ENCODE measurements at regions not wholly inside any gene's neighbourhood (a gene's known extent, or its start where the extent isn't known, plus 50 kb on each side); places are given as distances from the start of the nearest gene placed in this dataset.

DNA sequence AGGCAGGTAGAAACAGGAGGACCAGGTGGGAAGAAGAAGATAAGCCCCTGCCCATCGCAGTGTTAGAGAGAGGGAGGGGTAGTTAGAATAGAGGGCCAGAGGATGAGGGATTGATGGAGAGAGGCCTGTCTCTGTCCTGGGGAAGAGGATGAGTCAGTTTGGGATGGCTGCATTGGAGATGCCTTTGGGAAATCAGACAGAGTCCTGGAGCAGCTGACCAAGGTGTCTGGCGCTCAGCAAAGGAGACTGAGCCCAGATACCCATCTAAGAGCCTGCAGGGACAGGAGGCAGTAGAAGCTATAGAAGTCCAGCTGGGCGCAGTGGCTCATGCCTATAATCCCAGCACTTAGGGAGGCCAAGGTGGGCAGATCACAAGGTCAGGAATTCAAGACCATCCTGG lies 177.8 kb upstream of the HAAO start:
- H3K9me2 ChIP-seq (replicated peaks; ENCODE audit: insufficient read depth), result no peaks in the 10 kb centered on the region
- H3K27me3 ChIP-seq, result no peaks in the 10 kb centered on the region
- H3K4me1 ChIP-seq (ENCODE audit: insufficient read depth), result peaks cover 22% of the 10 kb centered on the region
- H3K79me2 ChIP-seq, result no peaks in the 10 kb centered on the region
- H3K9me3 ChIP-seq (ENCODE audit: low read depth), result no peaks in the 10 kb centered on the region
- WGBS (ENCODE audit: low lambda C conversion rate, missing lambda C conversion rate), result 85% methylated on average over 3 of the region's 3 CpGs
- H3K36me3 ChIP-seq (replicated peaks; ENCODE audit: insufficient read depth, low read depth), result no peaks in the 10 kb centered on the region
- no peak overlapping the region for H2AFZ ChIP-seq
- no peak for TF ChIP-seq EZH2phosphoT487 (IDR thresholded peaks at IDR 0.05; ENCODE audit: low read depth, severe bottlenecking, unreplicated experiment)
- TF ChIP-seq, protein P1, sequence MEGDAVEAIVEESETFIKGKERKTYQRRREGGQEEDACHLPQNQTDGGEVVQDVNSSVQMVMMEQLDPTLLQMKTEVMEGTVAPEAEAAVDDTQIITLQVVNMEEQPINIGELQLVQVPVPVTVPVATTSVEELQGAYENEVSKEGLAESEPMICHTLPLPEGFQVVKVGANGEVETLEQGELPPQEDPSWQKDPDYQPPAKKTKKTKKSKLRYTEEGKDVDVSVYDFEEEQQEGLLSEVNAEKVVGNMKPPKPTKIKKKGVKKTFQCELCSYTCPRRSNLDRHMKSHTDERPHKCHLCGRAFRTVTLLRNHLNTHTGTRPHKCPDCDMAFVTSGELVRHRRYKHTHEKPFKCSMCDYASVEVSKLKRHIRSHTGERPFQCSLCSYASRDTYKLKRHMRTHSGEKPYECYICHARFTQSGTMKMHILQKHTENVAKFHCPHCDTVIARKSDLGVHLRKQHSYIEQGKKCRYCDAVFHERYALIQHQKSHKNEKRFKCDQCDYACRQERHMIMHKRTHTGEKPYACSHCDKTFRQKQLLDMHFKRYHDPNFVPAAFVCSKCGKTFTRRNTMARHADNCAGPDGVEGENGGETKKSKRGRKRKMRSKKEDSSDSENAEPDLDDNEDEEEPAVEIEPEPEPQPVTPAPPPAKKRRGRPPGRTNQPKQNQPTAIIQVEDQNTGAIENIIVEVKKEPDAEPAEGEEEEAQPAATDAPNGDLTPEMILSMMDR (IDR thresholded peaks at IDR 0.05; ENCODE audit: poor library complexity), result no peak
- H3K4me2 ChIP-seq, result no peak overlapping the region
- H4K20me1 ChIP-seq (ENCODE audit: insufficient read depth, poor library complexity, severe bottlenecking), result no peaks in the 10 kb centered on the region
- no peak overlapping the region for H3K27ac ChIP-seq
- DNase-seq (ENCODE audit: low spot score), result no peak
- H3K4me3 ChIP-seq, result no peak overlapping the region

DNA sequence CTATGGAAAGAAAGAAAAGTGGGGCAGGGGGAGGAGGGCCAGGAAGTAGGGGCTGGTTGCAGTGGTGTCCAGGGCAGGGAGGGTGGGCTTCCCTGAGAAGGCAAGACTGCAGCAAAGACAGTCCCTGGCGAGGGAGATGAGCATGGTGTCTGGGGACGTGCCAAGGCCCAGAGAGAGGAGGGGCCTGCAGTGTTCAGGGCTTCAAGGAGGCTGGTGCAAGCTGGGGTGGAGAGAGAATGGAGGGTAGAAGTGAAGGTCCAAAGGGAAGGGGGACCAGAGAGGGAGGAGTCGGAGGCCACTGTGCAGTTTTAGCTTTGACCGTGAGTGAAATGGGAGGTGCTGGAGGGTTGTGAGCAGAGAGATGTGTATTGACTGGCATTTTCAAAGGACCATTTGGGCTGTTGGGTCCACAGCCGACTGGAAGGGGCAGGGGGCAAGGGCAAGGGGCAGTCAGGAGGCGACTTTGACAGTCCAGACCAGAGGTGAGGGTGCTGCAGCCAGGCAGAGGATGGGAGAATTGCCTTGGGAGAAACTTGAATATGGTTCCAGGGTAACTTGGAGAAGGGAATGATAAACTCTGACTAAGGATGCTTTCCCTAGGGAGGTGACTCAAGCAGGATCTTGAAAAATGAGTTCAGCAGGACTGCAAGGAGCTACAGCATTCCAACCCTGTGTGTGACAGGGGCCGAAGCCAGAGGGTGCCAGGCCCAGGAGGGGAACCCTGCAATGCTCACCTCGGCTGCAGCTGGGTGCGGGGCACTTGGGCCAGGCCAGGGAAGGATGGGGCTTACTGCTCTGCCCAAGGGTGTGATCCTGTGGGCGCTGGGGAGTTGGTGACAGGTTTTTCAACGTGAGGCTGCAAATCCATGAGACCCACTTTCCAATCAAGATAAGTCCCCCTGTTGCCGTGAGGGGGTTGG lies 177.1 kb upstream of the HAAO start:
- TF ChIP-seq, protein P1 (IDR thresholded peaks at IDR 0.05; ENCODE audit: poor library complexity), result no peak
- TF ChIP-seq EZH2phosphoT487 (IDR thresholded peaks at IDR 0.05; ENCODE audit: low read depth, severe bottlenecking, unreplicated experiment) (no peak), EZH2 (IDR thresholded peaks at IDR 0.05; ENCODE audit: borderline replicate concordance) (no peak)
- no peak overlapping the region for H3K4me2 ChIP-seq
- no peaks in the 10 kb centered on the region for H3K9me2 ChIP-seq (replicated peaks; ENCODE audit: insufficient read depth)
- no peaks in the 10 kb centered on the region for H3K79me2 ChIP-seq
- no peak for DNase-seq (ENCODE audit: low spot score)
- WGBS (ENCODE audit: low lambda C conversion rate, missing lambda C conversion rate), result 81% methylated on average over 11 of the region's 12 CpGs
- H3K27me3 ChIP-seq, result no peaks in the 10 kb centered on the region
- H3K27ac ChIP-seq, result no peak overlapping the region
- no peaks in the 10 kb centered on the region for H4K20me1 ChIP-seq (ENCODE audit: insufficient read depth, poor library complexity, severe bottlenecking)
- no peaks in the 10 kb centered on the region for H3K36me3 ChIP-seq (replicated peaks; ENCODE audit: insufficient read depth, low read depth)
- H3K9me3 ChIP-seq (ENCODE audit: low read depth), result no peaks in the 10 kb centered on the region
- H2AFZ ChIP-seq, result no peak overlapping the region
- H3K4me1 ChIP-seq (ENCODE audit: insufficient read depth), result peaks cover 23% of the 10 kb centered on the region
- no peak overlapping the region for H3K4me3 ChIP-seq

DNA sequence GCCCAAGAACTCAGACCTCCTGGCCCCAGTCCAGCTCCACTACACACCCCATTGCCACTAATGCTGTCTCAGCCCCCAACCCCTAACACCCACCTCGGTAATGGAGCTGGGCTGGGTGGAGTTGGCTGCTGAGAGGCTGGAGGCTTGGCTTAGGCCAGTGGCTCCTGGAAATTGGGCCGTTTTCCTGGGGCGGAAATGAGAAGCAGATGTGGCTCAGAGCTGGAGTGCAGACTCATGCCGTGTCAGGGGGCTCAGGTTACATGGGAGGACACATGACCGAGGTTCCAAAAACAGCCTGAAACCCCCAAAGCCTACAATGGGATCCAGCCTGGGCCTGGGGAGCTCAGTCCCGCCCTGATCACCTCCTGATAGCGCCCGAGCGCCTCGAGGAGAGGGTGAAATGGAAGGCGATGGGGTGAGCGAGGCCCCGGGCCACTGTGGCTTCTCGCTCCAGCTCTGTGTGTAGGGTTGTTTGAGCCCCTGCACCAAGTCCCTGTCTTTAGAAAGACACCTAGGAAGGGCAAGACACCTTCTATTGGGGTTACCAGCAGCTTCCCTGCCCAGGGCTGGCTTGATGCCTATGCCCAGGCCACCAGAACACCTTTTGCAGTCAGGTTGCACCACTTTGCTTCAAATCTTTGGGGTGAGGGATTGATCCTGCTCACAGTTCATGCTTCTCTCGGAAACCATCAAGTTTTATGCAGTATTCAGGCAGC lies 175.7 kb upstream of the HAAO start:
- DNase-seq (ENCODE audit: low spot score), result peak; percentile 65

More for the DNA sequence above, 175.7 kb upstream of the HAAO start:
- peak overlapping the region; percentile 81 for H3K27ac ChIP-seq
- no peak overlapping the region for H2AFZ ChIP-seq
- peaks cover 18% of the 10 kb centered on the region for H3K4me1 ChIP-seq (ENCODE audit: insufficient read depth)
- no peak overlapping the region for H3K4me3 ChIP-seq
- H3K9me2 ChIP-seq (replicated peaks; ENCODE audit: insufficient read depth), result no peaks in the 10 kb centered on the region
- no peaks in the 10 kb centered on the region for H3K9me3 ChIP-seq (ENCODE audit: low read depth)
- no peaks in the 10 kb centered on the region for H3K79me2 ChIP-seq
- H3K27me3 ChIP-seq, result no peaks in the 10 kb centered on the region
- 75% methylated on average over 15 of the region's 15 CpGs for WGBS (ENCODE audit: low lambda C conversion rate, missing lambda C conversion rate)
- H3K4me2 ChIP-seq, result no peak overlapping the region
- TF ChIP-seq EZH2phosphoT487 (IDR thresholded peaks at IDR 0.05; ENCODE audit: low read depth, severe bottlenecking, unreplicated experiment) (no peak), EZH2 (IDR thresholded peaks at IDR 0.05; ENCODE audit: borderline replicate concordance) (no peak)
- TF ChIP-seq, protein P1 (IDR thresholded peaks at IDR 0.05; ENCODE audit: poor library complexity), result no peak
- H4K20me1 ChIP-seq (ENCODE audit: insufficient read depth, poor library complexity, severe bottlenecking), result no peaks in the 10 kb centered on the region
- no peaks in the 10 kb centered on the region for H3K36me3 ChIP-seq (replicated peaks; ENCODE audit: insufficient read depth, low read depth)
